22Rv1 (cell line): ENCODE measurements at regions not wholly inside any gene's neighbourhood (a gene's known extent, or its start where the extent isn't known, plus 50 kb on each side); places are given as distances from the start of the nearest gene placed in this dataset.

Experiments used
- H3K27ac ChIP-seq: fragments of 450-650 bp; 2 replicates; pipeline ENCODE4 v1.5.1; 2017
- ZFX ChIP-seq: fragments of 450-650 bp; IDR thresholded peaks from 2 replicates; pipeline ENCODE4 v1.6.1; 2017; ENCODE audit warnings: antibody characterized with exemption, borderline replicate concordance
- TF ChIP-seq, protein P1 (sequence below): fragments of 450-650 bp; IDR thresholded peaks from 2 replicates; pipeline ENCODE4 v1.5.1; 2017; ENCODE audit warnings: mild to moderate bottlenecking

- TF ChIP-seq, protein P1, sequence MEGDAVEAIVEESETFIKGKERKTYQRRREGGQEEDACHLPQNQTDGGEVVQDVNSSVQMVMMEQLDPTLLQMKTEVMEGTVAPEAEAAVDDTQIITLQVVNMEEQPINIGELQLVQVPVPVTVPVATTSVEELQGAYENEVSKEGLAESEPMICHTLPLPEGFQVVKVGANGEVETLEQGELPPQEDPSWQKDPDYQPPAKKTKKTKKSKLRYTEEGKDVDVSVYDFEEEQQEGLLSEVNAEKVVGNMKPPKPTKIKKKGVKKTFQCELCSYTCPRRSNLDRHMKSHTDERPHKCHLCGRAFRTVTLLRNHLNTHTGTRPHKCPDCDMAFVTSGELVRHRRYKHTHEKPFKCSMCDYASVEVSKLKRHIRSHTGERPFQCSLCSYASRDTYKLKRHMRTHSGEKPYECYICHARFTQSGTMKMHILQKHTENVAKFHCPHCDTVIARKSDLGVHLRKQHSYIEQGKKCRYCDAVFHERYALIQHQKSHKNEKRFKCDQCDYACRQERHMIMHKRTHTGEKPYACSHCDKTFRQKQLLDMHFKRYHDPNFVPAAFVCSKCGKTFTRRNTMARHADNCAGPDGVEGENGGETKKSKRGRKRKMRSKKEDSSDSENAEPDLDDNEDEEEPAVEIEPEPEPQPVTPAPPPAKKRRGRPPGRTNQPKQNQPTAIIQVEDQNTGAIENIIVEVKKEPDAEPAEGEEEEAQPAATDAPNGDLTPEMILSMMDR, result no peak
- TF ChIP-seq ZFX, result no peak
- H3K27ac ChIP-seq, result no peak overlapping the region
Measured at GRCh38 chr1:230501242-230501641, 75.1 kb upstream of the PGBD5 start.

- no peak overlapping the region for H3K27ac ChIP-seq
- TF ChIP-seq, protein P1, result no peak
- TF ChIP-seq ZFX, result no peak
Measured at GRCh38 chr1:230500063-230500462, 73.9 kb upstream of the PGBD5 start.

- no peak for TF ChIP-seq ZFX
- TF ChIP-seq, protein P1, result no peak
- H3K27ac ChIP-seq, result no peak overlapping the region
Measured at GRCh38 chr1:230499496-230499895, 73.4 kb upstream of the PGBD5 start.

DNA sequence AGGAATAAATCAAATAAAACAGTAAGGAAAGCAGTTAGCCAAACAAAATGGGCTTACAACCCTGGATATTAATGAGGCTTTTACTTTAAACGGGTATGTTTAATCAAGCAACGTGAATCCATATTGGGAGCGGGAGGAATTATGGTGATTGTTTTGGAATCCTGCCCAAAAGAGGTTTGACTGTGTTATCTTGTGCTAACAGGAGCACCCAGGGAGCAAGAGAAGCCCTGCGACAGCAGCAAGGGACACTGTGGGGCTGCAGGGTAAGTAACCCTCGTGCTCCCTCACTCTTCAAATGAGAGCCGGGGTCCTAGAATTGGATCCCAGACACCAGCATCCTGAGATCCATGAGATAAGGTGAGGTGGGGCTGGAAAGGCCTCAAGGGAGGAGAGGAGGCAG is 72.6 kb upstream of the PGBD5 start:
- TF ChIP-seq ZFX, result no peak
- TF ChIP-seq, protein P1, result no peak
- H3K27ac ChIP-seq, result no peak overlapping the region

GRCh38 chr1:230496451-230496850 is 70.3 kb upstream of the PGBD5 start:
- no peak overlapping the region for H3K27ac ChIP-seq
- TF ChIP-seq ZFX, result no peak
- TF ChIP-seq, protein P1, result no peak

DNA sequence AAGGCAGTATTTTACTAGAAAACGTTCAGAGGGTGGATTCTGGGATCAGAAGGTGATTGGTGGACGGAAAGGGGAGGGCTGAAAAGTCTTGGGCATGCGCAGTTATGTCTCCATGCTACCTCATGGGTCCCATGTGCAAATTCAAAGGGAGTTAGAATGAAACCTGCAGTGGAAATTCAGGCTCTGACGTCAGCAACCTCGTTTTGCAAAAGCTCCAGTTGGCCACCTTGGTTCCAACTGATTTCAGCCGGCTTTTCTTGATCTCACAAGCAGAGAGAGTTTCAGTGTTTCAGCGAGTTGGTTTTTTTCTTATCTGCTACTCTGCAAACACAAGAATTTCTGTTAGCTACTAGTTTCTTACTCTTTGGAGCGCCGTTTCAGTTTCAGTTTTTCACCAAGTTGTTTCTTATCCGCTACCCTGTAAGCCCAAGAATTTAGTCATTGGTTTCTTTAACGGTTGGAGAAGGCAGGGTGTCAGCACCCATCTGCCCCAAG is 69.8 kb upstream of the PGBD5 start:
- TF ChIP-seq, protein P1, result no peak
- TF ChIP-seq ZFX, result no peak
- no peak overlapping the region for H3K27ac ChIP-seq

GRCh38 chr1:230495076-230495475 is 68.9 kb upstream of the PGBD5 start:
- TF ChIP-seq, protein P1, result no peak
- no peak for TF ChIP-seq ZFX
- H3K27ac ChIP-seq, result no peak overlapping the region
